Urothelium cell line (cell line): ENCODE measurements at regions not wholly inside any gene's neighbourhood (a gene's known extent, or its start where the extent isn't known, plus 50 kb on each side); places are given as distances from the start of the nearest gene placed in this dataset.

Source experiments
- DNase-seq: peaks from one replicate; pipeline ENCODE4 v3.0.0; 2011; ENCODE audit warnings: low spot score, mixed read lengths
- FAIRE-seq: peaks from 2 replicates; lab custom pipeline; 2011; peaks lifted over from hg19 to GRCh38; lab: Jason Lieb, UNC

DNA sequence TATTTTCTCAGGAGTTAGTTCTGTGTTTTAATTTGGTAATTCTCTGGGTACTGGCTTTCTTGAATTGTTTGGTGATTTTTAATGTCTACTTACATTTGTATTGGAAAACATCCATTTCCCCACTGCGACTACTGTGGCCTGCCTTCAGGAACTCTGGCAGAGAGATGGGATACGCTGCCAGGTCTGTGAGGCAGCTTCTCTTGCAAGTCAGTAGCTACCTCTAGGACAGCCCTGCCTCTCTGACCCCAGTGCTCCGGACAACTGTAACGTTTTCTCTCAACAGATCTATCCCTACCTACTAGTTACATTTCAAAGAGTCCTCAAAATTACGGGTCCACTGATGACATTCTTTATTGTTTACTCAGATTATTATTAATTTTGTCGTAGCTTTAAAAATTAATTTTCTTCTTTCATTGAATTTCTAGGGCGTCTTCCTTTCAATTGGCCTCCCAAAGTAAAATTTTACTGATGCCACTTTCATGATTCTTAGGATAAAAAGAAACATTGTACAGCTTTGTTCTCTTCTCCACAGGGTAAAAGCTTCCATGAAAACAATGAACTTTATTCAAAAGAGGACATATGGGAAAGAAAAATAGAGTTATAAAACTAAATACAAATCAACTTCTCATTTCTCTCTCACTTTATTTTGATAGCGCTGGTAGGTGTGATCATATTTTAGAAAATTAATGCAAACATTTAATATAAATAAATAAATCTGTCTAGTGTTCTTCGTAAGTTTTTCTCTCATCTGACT, 123.2 kb upstream of the GOLGA8J start:
- no peak for FAIRE-seq
- DNase-seq: no peak

DNA sequence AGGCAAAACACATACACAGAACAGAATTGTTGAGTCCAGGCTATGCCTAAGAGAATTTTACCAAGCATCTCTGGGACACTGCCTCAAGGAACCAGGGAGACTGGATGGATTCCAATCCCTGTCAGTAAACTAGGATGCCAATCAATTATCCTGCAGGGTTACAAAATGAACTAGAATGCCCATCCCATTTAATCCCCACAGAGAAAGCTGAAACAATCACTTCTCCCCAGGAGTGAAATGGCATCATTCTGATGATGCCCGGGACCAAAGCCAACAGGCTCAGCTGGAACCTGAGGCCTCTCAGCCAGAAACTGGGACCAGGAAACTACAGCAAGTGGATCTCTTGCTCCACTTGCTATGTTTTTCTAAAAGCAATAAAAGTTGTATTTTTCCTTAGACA, 130.0 kb upstream of the TJP1 start:
- no peak for FAIRE-seq
- DNase-seq: no peak

DNA sequence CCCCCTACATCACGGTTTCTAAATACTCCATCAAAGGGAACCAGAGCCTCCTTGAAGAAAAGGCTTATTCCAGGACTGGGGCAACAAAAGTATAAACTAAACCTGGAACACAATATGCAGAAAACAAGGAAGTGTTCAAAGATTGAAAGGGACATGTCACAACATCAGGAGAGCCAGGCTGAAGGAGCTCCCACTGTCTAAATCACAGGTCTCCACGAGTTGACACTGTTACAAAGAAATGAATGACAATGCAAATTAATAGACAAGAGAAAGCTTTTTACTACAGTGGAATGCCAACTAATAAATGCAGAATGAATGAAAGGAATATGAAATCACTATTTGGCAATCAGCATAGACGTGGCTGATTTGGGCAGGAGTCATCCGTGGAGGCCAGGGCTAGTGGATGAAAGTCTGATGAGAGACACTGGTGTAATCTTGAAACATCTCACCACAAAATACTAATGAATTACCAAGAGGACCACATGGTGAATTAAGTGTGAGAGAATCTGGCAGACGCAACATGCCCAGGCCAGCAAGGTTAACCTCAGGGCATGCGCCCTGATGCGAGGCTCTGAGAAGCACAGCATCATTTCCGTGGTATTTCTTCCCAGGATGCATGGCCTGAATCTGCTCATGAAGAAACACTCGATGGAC, 123.8 kb upstream of the TJP1 start:
- DNase-seq (no peak), FAIRE-seq (no peak)

DNA sequence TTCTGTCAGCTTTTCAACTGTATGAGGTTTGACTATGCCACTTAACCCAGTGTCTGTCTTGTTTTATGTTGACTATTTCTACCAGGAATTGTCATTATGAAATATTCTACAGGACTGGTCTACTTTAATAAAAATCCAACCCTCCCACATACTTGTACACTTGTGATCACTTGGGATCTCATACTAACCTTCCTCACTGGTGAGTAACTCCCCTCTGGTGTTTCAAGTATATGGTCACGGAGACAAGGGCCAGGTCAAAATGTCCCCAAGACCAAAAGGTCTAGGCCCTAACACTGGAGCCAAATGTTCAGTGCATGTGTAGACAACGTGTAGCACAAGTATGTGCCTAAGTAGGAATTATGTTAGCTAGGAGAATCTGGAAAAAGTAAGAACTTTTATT, 122.7 kb upstream of the TJP1 start:
- FAIRE-seq (no peak), DNase-seq (no peak)

DNA sequence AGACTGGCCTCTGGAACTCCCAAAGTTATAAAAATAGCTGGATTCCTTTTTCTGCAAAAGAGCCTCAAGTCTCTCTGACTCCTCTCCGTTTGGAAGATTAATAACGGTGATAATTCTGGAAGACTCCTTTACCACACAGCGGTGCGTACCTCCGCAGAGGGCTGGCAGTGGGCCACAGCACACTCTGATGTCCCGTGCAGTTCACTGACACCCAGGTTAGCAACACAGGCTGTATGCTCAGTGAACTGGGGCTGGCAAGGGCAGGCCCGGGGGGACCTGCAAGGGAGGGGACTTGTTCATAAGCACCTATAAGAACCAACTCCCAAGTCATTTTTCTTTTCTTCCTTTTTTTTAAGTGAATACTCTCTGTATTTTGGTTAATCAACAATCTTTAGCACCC, 120.3 kb upstream of the TJP1 start:
- DNase-seq (no peak), FAIRE-seq (no peak)

DNA sequence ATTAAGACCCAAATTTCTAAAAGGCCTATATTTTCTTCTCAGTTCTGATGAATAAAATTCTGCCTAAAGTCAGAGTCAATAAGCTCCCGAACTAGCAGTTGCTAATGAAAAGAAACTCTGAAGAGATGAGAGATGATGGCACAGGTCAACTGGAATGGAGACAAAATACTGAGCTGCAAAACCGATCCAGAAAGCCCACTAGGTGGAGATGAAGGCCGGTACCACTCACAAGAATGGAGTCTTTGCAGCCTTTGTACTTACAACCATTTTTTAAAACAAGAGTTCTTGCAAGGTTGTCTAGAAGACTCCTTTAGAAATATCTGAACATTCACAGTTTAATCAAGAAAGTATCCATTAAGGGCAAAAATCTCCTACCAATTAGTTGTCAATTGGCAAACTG, 119.9 kb upstream of the TJP1 start:
- DNase-seq (no peak), FAIRE-seq (no peak)

DNA sequence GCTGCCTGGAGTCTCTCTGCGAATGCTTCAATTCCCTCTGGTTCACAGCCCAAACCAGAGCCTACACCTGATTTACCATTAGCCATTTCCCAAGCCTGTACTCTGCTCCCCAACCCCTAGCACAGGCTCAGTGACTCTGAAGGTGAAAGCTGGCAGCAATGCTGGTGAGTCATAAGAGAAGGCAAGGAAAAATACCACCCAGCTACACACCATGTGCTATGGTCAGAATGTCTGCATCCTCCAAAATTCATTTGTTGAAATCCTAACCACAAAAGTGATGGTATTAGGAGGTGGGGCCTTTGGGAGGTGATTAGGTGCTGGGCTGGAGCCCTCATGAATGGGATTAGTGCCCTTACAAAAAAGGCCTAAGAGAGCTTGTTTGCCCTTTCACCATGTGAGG, 117.1 kb upstream of the TJP1 start:
- DNase-seq (peak; percentile 66), FAIRE-seq (no peak)

DNA sequence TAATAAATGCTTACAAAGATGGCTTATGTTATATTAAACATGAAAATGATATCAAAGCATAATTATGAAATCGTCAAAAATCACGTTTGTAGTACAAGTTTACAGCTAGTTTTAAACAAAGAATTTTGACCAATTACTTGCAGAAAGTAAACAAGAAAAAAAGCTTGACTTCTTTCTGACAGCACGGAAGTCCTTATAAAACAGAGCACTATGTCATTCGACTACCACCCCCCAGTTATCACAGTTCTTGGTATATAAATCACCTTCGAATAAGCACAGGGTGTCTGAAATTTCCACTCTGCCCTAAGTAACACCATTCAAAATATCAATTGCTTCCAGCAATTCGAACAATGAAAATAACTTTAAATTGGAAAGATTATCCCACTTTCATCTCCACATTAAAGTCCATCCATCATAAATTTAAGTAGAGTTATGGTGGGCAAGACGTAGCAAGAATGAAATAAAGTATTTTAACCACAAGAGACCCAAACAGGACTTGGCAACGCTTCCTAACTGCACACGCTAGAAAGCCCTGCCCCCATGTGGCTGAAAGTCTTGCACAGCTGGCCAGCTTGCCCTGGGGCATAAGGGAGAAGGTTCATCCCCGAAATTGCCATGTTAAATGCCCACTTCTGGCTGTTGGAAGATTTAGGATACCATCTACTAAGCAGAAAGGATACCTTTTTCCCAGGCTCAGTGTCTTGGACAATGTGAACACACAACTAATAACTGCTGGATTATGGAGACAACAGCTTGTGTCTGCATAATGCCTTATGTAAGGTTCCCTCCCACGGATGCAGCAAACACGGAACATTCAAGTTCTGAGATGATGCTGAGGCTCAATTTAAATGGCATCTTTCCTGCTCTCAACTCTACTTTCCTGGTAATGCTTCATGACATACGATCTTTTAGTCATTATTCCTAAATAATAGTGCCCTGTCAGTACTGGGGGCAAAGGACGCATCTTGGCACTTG, 116.4 kb upstream of the TJP1 start:
- DNase-seq: no peak
- peak; percentile 17 for FAIRE-seq

DNA sequence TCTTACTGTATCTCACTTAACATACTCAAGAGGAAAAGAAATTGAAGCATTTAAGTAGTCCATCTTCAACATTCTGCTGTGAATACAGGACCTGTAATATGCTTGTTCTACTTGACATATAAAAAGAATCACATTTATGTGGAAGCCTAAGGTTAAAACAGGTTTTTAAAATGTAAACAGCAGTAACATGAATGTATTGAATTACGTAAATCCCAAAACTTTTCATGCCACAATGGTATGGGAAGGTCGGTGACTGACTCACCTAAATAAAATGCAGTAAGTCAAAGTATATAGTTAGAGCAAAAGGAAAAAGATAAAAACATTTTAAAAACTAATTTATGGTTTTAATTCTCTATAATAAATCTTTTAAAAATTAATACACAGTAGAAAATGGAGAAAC, 115.7 kb upstream of the TJP1 start:
- no peak for DNase-seq
- no peak for FAIRE-seq

DNA sequence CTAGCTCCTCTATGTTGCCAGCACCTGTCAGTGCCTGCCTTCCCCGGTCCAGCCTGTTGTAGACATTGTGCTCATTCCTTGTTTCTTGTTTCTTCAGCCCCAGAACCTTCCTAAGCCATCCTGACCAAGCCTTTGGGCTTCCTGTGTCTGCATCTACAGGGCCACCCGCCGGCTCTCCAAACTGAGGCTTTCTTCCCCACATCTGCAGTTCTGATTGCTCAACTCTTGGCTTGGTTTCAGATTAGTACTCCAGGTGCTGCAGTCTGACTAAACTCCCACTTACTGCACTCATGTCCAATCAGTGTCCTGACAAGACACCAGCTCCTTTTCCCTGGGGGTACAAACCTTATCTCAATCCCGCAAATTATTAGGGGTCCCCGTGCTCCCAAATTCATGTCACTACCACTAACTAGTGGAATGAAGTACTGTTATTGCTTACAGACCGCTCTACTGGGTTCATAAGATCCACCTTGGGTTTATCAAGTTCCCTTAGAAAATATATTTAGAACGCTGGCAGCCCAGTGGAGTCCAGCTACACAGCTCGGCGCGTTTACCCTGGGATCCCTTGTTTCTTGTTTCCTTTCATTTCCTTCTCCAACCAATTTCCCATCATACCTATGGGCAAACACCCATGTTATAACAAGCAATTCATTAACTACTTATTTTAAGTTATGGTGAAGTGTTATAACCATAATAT, 114.2 kb upstream of the TJP1 start:
- FAIRE-seq: no peak
- DNase-seq: peak; percentile 66

DNA sequence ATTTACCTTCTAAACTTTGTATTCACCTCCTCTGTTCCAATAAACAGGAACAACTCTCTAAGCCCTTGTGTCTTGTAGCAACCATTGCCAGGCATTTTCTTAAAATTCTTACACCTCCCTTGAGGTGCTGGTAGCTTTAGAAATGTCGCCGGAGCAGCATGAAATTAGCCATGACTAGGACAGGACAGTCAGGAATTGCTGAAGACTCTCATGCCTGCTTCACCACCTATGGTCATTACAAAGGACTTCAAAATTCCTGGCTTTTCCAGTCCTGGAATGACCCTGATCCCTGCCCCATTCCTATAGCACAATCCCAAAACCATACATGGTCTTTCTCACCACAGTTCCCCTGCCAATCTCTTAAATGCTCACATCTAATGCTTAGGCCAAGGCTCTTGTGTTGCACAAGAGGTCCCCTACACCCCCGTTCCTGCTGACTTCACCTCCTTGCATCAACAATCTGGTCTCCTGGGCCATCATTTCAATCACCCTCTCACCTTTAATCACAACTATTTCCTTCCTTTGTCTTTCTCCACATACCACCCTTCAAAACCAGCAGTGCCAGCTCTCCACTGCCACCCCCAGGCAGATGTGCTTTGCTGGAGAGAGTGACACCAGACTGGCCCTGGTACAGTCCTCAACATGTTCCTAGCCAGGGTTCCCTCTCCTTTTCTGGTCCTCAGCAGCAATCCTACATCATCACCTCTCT, 113.2 kb upstream of the TJP1 start:
- no peak for FAIRE-seq
- no peak for DNase-seq

DNA sequence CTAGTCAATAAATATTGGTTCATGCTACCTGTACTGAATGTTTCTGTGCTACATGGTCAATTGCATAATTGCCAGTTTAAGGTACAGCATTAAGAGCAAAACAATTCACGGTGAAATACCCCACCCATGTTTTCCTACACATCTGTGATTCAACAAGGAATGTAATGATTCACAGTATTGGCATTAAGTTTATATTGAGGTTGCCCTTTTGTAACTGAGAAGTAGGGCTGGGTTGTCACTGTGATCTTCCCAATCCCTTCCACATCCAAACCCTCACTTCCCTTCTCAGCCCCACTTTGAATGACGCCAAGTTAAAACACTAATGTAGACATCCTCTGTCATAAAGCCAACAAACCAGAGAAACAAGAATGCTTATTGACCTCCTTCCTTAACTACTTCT, 112.0 kb upstream of the TJP1 start:
- DNase-seq: peak; percentile 36
- FAIRE-seq: peak; percentile 63

DNA sequence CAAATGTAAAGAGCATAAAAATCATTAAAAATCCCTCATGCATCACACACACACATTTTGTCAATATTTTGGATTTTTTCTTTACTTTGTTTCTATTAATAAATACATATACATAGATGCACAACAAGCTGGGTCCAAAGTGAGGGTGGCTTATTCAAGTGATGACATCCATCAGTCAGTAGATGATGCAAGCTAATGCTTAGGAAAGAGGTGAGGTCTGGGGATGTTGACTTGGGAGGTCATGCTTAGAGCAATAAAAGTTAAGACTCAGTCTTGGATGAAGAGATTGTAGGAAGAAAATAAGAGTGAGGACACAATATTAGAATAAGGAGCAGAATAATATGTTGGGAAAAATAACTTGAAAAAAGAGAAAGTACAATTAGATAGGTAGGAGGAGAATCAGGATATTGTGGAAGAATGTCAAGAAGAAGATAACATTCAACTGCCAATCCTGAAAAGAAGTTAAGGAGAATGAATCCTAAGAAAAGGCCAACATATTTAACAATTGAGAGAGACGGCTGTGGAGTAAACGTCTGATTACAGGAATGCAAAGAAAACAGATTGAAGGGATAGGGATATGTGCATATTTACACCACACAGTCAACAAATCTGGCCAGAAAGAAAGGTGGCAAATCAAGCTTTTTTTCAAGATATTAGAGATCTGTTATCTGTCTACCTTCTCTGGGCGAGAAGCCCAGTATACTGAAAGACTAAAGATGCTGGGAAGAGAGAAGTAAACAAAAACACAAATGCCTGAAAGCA, 111.0 kb upstream of the TJP1 start:
- FAIRE-seq (no peak), DNase-seq (no peak)

DNA sequence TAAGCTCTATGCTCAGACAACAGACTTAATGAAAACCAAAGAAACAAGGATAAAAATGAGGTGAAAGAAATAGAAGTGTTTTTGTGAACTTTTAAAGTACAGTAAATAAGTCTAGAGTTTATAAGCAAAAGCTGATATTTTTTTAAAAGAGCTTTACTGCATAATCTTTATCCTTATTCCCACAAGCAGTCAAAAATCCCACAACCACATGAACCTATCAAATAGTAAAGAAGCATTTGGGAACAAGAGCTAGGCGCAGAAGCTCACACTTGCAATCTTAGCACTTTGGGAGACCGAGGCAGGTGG, 103.8 kb upstream of the TJP1 start:
- FAIRE-seq (no peak), DNase-seq (no peak)

DNA sequence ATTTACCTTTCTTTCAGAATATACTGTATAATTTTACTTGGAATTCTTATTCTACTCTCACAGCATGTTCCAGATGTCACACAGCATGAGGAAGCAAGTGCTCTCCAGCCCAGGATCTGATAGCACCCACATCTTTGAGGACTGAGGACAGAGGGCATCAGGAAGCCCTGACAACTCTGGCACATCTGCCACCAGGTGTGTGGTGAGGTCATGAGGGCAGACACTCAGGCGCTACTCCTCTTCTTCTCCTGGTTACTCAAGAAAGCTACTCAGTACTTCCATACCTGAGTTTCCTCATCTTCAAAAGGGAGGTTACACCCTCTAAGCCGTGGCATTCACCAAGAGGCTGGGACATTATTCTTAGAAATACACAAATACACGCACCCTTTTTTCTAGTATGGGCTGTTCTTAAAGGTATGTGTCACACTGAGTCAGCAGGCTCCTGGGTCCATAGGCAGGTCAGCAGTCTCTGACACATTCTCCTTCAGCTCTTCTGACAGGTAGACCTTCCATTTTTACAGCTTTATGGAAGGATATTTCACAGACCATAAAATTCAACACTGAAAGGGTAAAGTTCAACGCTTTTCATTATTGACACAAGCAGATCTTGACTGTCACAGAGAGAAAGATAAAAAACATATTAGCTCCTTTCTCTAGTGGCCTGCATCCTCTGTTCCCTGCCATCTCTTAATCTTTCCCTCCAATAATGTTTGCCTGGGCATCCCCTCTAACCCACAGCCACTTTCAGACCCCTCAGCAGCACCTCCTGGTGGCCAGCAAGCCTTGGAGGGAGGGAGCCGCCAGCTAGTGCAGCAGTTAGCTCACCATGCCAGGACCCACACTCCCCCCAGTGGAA, 103.2 kb upstream of the TJP1 start:
- DNase-seq (peak; percentile 56), FAIRE-seq (no peak)

DNA sequence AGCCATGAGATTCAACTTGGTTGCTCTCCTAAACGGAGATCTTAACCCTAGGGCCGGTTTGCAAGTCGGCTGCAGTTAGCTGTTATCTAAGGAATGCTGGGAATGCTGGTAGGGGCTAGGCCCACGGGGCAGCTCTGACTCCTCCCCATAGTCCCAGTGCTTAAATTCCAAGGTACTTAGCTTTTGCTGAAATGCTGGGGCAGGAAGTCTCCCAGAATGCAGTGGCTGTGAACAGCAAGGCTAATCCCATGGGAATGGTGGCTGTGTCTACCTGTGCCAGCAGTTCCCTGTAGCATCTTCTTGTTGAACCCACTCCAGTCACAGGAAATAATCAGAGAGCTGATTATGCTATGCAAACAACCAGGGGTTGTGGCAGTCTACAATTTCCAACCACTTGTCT, 102.5 kb upstream of the TJP1 start:
- FAIRE-seq (no peak), DNase-seq (peak; percentile 85)

DNA sequence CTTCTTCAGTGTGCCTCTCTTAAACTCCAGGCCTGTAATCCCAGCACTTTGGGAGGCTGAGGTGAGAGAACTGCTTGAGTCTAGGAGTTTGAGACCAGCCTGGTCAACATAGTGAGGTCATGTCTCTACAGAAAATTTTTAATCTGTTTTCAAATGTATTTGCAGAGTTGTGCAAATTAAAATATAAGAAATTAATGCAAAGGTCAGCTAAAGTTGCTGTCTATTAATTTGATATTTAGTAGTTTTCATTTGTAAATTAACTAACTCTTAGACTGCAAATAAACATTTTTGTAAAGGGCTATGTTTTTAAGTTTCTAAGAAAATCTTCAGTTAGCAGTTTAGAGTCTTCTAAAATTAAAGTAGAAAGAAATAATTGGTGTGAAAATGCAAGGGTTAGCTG, 99.9 kb upstream of the TJP1 start:
- FAIRE-seq (no peak), DNase-seq (no peak)

DNA sequence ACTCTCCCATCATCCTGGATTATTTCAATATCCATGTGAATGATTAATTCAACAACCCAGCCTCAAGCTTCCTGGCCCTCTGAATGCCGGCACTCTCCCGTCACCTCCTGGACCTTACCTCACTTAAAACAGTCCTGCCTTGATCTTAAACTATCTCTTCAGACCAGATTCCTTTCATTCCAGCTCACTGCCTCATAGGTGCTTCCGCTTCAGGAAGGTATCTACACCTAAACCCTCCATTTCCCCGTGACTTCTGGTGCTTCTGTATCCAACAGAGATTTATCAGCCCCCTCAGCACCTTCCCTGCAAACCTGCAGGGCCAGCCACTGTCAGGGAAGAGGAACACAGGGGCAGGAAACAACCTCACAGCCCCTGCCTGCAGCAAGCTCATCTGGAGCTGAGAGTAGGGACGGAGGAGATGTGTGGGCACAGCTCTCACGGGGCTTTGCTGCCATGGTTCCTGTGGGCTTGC, 98.9 kb upstream of the TJP1 start:
- FAIRE-seq: no peak

DNA sequence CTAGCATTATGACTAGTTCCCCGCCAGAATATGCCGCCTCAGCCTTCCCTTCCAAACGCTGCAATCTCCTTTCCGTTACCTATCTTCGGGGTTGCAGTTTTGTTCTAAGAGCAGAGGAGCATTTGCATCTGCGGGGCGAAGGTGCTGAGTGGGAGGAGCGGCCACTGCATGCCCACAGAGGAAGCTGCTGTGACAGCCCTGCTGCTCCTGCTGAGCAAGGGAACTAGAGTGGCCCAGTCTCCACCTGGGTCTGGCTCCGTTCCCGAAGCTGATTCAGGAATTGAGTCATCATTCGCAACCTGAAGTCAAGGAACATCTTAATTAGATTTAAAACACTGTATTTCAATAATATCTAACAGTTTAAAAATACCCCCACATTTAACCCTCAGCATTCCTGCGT, 98.2 kb upstream of the TJP1 start:
- FAIRE-seq (peak; percentile 72), DNase-seq (peak; percentile 86)

More for the DNA sequence above, 98.9 kb upstream of the TJP1 start:
- DNase-seq: peak; percentile 58
